ENCODE measurements at regions not wholly inside any gene's neighbourhood (a gene's known extent, or its start where the extent isn't known, plus 50 kb on each side); places are given as distances from the start of the nearest gene placed in this dataset.
A peak's percentile ranks its signal among the peaks of the same experiment; 100 is the strongest.

DNA sequence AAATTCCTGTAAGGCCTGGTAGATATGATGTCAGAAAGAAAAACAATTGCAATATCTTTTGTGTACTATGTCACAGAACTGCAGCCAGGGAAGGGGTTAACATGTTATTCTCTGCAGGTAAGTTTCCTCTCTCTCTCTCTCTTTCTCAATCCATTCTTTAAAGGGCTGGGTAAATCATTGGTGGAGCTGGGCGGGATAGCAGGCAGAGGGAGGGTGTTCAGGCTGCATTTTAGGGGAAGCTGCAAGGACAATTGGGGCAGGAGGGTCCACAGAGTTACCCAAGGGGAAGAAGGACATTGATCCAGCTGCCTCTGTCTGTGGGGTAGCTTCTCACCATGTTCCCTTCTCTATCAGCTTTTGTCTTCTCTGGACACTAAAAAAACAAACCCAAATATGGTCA lies 153.9 kb upstream of the BMPER start:
- DNase-seq (ENCODE audit: low spot score) (no peak), FAIRE-seq (no peak)

DNA sequence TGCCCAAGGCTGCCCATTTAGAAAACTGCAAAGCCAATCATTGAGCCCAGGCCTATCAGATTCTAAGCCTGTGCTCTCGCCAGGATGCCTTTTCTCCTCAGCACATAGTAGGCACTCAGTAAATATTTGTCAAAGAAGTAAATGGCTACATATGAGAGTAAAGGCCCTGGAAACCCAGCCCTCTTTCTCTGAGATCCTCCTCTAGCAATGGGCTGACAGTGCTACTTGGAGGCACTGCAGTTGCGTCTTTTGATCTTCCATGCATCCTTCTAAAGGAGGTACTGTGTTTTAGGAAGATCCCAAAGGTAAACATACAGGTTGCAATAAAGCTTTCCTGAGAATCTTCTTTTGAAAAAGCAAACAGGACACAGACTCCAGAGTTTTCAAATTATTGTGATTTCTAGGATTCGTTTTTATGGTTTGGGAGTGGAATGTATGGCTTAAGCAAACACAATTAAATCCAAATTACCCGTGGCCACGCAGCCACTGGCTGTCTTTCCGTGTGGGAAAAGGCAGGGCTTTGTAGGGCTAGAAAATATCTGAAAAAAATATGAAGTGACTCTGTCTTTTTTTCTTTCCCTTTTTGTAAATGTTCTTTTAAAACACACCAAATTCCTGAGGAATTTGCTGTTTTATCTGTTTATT lies 151.3 kb upstream of the BMPER start:
- FAIRE-seq (no peak), DNase-seq (ENCODE audit: low spot score) (no peak)

DNA sequence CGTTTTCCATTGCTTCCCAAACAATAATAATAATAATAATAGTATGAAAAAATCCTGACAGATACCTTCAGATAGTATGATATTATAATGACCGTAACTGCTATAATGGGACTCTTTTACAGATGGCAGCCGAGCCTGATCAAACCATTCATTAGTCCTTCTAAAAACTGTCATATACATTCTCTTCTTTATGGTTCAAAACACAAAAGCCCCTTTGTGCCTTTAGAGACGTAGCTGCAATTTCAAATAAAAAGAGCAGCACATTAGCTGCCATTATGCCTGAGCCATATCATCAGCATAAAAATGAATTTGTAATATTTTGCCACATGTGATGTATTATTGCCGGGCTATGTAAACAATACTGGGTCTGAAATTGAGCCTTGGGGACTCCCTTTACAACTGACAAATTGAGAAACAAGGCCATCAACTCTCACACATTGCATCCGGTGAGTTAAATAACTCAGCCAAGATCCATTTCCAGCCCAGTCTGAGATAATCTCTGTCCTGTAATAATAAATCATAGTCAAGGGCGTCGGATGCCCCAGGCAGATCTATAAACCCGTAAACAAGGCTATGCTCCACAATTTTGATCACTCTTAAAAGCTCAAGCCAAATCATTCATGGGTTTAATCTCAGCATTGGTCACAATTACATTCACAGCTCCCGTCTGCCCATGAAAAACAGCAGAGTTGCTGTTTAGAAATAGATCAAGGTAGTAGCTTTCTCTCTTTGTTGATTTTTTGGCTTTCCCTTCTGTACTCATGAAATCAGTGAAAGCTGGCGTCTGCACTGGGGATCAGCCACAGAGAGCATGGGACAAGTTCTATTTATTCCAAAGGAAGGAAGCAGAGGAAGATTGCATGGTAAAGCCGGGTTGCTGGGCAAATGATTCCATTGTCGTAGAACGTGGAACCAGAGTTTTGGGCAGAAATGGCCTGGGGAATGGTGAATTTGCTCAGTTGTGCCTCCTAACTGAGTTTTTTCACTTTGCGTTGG lies 150.1 kb upstream of the BMPER start:
- DNase-seq (ENCODE audit: low spot score) = no peak

DNA sequence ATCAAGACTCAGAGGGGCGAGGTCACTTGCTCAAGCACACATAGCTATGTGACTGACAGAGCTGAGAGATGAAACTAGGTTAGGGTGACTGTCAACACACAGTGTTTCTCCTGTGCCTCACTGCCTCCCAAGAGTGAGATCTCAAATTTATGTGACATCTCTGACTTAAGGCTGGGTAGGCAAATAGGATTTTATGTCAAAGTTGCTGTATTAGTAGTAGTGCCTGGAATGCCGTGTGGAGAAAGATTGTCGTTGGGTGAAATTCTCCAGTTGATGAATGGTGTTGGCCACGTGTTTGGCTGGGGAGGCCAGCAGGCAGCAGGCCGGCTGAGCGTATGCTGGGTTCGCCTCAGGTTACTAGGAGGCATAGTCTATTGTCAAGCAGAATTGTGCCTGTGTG lies 148.3 kb upstream of the BMPER start:
- FAIRE-seq = no peak
- DNase-seq (ENCODE audit: low spot score) = no peak

More for the DNA sequence above, 150.1 kb upstream of the BMPER start:
- no peak for FAIRE-seq

DNA sequence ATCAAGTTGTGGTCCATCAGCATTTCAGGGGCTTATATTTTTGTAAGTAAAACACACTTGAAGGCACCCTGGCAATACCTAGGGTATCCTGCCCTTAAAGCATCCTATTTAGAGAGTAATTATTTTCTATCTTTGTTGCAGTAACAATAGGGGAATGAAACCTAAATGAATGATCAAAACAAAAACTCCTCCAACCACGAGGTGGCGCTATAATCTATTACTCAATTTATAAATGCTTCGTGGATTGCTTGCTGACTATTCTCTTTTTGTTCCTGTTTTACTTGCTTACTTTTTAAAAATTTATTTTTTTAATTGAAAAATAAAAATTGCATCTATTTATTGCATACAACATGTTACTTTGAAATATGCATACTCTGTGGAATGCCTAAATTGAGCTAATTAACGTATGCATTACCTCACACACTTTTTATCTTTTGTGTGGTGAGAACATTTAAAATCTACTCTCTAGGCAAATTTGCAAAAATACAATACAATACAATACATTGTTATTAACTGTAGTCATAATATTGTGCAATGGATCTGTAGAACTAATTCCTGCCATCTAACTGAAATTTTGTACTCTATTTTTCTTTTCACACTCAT lies 147.7 kb upstream of the BMPER start:
- DNase-seq (ENCODE audit: low spot score) (peak; percentile 55), FAIRE-seq (peak; percentile 81)

DNA sequence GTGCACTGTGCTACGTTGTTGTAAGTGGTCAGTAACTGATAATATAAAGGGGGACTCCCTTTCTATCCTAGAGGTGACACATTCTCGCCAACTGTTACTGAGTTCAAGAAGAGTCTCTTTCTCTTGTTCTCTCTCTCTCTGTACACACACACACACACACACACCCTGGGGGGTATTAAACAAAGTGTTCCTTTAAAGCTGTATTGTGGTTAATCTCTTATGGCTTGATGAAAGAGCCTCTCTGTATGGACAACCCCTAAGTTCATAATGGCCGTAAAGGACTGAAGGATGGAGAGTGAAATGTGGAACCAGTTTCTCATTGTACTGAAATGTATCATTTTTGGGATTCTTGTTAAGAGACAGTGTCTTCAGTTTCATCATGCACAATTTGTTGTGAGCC lies 145.2 kb upstream of the BMPER start:
- DNase-seq (ENCODE audit: low spot score) = no peak
- FAIRE-seq = no peak

- no peak for FAIRE-seq
- DNase-seq (ENCODE audit: low spot score) = no peak
Observed at GRCh38 chr7:33760834-33761233, 144.5 kb upstream of the BMPER start.

GRCh38 chr7:33761449-33762080 lies 143.8 kb upstream of the BMPER start:
- FAIRE-seq (no peak), DNase-seq (ENCODE audit: low spot score) (no peak)

DNA sequence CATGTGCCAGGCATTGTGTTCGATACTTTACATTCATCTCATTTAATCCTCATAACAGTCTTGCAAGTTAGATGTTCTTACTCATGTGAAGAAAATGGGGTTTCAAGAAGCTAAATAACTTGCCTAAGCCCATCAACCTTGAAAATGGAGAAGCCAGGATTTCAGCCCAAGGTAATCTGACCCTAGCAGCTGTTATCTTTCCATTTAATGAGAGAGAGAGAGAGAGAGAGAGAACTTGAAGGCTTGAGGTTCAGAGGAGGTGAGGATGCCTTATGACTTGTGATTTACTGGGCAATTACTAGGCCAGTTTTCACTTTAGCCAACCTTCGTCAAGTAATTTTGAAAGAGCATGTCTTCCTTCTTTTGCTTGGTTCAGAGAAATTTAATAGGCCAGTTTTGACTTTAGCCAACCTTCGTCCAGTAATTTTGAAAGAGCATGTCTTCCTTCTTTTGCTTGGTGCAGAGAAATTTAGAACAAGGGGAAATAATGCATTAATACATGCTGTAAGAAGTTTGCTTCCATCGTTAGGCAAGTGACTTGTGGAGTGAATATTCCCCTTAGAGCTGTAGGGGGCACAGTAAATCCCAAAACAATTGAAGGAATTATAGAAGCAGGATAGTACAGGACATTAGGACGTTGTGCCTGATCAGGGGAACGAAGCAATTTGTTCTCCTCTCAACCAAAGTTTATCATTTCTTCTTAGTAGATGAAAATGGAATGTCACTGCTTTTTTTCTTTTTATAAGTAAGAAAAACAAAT lies 143.0 kb upstream of the BMPER start:
- DNase-seq (ENCODE audit: low spot score) = no peak

DNA sequence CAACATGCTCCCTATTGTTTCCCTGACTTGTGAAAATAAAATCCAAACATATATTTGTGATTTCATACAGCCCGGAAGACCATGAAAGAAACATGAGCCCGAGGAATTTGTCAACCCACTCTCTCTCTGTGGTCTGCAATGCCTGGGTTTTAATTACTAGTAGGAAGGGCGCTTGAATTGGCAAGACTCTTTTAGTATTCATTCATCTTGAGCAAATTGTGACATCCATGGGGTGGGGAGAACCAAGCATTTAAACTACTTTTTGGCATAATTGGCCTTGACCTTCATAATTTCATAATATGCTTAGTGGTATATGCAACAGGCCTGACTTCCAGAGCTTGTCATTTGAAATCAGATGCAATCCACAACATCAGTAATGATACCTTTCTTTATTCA lies 142.4 kb upstream of the BMPER start:
- FAIRE-seq (no peak), DNase-seq (ENCODE audit: low spot score) (no peak)

More for the DNA sequence above, 143.0 kb upstream of the BMPER start:
- FAIRE-seq = no peak

DNA sequence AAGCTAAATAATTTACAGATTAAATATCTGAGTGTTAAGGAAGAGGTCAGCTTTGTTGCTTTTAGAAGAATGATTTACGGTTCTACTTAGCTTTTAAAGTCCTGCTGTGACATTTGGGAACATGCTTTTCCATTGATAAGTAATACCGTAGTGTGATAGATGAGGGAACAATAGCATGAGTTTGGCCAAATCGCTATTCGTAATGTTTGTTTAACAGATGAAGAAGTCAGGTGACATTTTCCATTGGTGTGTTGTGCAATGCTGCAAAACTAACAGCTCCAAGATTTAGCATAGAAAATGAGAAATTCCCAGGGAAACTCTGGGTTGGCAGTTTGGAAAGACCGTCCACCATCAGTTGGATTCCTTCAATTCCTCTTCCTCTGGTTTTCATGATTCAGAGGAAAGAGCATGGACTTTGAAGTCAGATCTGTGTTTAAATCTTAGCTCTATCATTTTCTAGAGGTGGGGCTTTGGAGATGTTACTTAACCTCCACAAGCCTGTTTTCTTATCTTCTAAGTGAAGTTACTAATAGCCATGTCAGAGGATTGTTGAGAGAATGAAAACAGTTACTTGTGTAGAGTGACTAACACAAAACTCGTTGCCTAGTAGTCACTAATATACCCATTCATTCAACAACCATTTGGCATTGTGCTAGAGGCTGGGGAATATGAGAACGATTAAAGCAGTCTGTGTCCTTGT lies 140.4 kb upstream of the BMPER start:
- FAIRE-seq (no peak), DNase-seq (ENCODE audit: low spot score) (peak; percentile 47)

- FAIRE-seq (no peak), DNase-seq (ENCODE audit: low spot score) (no peak)
Observed at GRCh38 chr7:33766405-33766804, 138.9 kb upstream of the BMPER start.

DNA sequence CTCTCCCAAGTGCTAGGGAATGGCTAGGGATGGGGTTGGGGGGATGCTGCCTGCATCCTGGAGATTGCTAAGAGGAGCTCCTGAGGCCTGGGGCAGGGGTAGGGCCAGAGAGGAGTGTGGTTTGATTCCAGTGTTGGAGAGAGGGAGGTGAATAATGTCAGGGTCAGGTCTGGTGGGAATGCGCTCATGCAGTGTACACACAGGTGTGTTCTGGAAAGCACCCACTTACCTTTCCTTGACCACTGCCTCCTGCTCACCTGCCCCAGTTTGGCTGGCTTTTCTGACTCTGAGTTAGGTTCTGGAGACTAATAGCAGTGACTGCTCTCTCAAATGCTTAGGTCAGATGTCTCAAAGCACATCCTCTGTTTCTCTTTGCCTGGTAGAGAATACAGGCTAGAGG lies 135.4 kb upstream of the BMPER start:
- FAIRE-seq = no peak

GRCh38 chr7:33770576-33770975 lies 134.8 kb upstream of the BMPER start:
- FAIRE-seq = no peak
- DNase-seq (ENCODE audit: low spot score) = no peak

More for the DNA sequence above, 135.4 kb upstream of the BMPER start:
- no peak for DNase-seq (ENCODE audit: low spot score)

GRCh38 chr7:33771422-33771821 lies 133.9 kb upstream of the BMPER start:
- DNase-seq (ENCODE audit: low spot score) (no peak), FAIRE-seq (no peak)

DNA sequence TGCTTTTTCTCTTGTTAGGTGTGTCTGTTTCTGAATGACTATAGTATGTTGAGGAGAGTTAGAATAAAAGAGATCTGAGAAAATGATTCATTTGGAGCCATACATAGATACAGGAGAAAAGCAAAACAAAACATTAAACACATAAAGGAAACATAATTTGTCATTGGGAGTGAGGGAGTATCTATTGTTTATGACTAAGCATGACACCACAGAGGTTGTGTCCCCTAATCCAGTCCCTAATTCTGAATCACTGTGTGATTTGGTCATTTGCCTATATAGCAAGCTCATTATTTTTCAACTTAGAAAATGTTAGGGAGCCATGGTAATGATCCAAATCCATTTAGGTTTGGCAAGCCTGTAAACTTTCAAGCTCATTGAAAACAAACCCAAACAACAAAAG lies 132.3 kb upstream of the BMPER start:
- peak; percentile 73 for DNase-seq (ENCODE audit: low spot score)
- FAIRE-seq = no peak

DNA sequence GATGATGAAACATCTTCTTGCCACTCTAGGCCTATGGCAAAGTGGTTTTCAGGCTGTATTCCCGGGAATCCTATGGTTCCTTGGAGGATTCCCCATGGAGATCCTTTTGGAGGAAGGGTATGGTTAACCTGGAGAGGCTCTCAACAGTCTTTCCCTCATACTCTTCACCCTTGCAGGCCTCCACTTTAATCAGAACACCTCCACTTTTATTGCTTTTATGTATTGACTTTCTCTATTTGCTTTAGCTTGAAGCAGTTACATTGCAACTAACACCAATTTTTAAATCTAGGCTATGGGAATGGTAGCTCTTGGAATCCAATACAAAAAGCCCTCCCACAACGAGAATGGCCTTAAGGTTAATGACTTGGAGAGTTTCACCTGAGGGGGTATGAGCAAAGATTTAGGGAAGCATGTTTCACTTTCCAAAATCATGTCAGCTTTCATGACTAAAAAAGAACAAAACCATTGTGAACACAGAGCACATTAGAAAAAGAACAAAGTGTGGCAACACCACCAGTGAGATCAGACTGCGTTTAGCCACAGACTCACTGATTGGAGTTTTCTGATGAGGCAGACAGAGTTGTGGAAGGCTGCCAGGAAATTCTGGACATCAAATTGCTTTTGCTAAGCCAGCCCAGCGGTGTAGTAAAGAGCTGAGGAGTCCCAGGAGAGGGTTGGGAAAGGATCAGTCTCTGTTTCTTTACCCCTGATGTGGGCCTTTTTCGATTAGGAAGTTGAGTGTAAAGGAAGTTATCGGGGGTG lies 130.4 kb upstream of the BMPER start:
- no peak for FAIRE-seq
- no peak for DNase-seq (ENCODE audit: low spot score)

- no peak for FAIRE-seq
Observed at GRCh38 chr7:33775790-33776189, 129.5 kb upstream of the BMPER start.

DNA sequence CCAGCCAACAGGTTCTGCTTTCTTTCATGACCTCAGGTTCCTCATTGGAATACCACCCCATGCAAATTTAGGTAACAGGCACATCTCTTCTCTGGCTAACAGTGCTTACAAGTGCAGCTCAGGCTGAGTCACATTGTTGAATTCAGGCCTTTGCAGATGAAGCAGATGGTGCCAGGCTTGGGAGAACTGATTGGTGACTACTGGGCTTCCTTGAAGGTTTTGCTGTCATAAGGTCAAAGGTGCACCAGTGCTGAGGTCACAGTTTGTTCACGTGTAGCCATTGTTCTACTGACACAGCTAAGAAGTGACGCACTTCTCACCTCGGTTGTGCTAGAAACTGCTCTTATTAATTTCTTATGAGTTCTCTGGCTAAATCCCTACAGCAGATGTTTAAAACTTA lies 128.6 kb upstream of the BMPER start:
- no peak for FAIRE-seq

More at GRCh38 chr7:33775790-33776189, 129.5 kb upstream of the BMPER start:
- no peak for DNase-seq (ENCODE audit: low spot score)

GRCh38 chr7:33778195-33778594 lies 127.1 kb upstream of the BMPER start:
- no peak for DNase-seq (ENCODE audit: low spot score)
- no peak for FAIRE-seq

More for the DNA sequence above, 128.6 kb upstream of the BMPER start:
- no peak for DNase-seq (ENCODE audit: low spot score)

Measured in RCC 7860 (cell line).